HG03135 (cell line): ENCODE measurements at regions not wholly inside any gene's neighbourhood (a gene's known extent, or its start where the extent isn't known, plus 50 kb on each side); places are given as distances from the start of the nearest gene placed in this dataset.

ENCODE experiments used
- ATAC-seq: cut with Tn5 transposase; IDR thresholded peaks from one replicate; pipeline ENCODE4 v1.9.1; 2021; ENCODE audit warnings: mild to moderate bottlenecking, moderate library complexity; ENCODE audit not compliant: unreplicated experiment

DNA sequence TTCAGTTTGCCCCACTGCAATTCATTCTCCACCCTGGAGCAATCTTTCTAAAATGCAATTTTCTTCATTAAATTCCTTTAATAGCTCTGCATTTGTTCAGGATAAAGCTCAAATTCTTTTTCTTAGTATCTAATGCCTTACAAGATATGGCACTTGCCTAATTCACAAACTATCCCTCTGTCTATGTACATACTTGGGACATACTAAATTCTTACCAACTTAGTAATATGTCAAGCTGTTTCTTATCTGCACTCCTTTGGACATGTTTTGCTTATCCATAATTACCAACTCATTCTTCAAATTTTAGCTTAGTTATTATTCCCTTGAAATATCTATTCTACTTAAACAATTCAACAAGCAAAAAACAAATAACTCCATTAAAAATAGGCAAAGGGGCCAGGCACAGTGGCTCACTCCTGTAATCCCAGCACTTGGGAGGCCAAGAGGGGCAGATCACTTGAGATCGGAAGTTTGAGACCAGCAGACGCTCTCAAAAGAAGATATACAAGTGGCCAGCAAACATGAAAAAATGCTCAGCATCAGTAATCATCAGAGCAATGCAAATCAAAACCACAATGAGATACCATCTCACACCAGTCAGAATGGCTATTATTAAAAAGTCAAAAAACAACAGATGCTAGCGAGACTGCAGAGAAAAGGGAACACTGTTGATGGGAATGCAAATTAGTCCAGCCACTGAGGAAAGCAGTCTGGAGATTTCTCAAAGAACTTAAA is 96.9 kb downstream of the FAM76B start:
- ATAC-seq, result no peak

DNA sequence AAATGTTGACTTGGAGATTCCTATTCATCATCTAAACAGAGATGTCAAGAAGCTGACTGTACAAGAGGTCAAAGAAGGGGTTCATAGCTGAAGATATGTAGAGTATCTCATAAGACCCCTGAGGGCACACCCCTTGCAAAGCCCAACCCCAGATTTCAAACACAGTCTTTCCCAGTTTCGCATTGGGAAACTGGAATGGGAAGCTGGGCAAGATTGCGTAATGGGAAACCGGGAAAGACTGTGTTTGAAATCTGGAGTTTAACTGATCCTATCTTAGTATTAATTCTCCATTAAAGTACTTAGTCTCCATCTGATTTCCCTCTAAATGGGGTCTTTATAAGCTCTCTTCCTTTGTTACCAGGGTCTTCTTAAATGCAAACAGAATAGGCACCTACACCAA is 99.5 kb downstream of the FAM76B start:
- ATAC-seq, result no peak

DNA sequence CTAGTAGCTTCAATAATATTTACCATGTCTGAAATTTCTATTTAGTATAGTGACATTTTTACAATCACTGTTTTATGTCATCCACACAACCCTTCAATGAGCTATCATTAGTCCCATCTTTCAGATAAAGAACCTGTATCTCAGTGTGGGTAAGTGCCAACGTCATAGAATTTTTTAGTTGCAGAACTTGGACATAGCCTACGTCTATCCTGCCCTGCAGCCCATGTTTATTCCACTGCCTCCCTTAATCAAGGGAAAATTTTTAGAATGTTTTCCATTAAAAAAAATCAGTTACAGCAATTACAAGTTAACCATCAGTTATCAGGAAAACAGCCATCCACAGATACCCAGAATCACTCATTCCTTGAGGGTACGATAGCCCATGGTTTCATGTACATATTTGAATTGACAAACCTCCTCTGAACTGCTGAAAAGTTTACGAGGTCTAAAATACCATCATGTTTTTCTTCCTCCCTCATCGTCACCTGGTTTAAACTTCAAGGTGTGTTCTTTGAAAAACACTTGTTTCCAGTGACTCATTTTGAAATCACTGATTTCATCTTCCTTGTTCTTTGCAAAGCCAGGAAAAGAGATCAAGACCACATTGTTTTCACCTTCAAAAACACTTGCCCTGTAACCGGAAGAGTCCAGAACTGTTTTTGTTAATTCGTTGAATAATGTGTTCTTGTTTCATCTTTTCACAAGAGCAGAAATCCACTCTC is 100.9 kb downstream of the FAM76B start:
- no peak for ATAC-seq

DNA sequence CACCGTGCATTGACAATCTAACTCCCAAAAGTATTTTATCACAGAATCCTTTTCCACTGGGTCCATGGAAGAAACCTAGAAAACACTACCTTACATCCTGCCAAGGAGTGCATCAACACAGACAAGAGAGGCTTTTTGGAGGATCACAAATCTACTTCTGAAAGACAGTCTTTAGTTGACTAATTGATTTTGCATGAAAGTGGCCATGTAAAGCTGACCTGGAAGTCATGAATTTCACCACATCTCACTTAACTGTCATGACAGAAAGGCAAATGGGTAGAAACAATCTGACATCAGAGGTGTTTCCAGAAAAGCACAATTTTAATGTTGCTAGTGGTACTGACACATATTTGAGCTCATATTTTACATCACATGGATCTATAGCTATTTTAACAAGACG is 101.6 kb downstream of the FAM76B start:
- ATAC-seq, result no peak

DNA sequence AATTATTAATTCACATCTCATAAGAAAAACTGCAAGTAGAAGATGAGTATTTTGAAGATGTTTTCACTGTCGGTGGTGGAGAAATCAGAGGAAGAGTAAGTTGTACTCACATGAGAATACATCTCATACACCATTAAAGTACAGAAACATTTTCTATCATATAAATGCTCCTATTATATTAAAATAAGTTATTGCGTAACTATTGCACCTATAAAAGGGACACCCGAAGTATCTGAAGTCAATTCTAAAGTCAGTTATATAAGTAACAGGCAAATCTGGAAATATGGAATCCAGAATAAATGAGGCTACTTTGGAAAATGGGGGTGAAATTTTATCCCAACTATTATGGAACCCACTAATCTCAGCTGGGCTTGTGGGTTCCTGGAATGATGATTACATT is 103.3 kb downstream of the FAM76B start:
- no peak for ATAC-seq

DNA sequence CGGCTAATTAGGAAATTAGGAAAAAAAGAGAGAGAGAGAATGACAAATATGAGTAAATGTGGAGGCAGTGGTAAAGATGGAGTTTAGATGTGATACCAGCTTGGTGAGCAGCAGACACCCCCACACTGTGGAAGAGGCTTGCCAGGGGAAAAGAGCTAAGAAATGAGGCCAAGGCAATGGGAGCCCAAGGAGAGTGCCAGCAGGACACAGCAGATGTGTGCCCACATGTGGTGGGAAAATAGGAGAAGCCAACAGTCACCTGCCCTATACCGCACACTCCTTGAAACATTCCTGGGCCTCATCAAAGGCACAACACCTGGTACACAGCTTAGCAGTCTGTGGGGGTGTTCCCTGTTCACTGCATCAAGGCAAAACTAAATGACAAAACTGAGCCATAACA is 104.9 kb downstream of the FAM76B start:
- no peak for ATAC-seq

DNA sequence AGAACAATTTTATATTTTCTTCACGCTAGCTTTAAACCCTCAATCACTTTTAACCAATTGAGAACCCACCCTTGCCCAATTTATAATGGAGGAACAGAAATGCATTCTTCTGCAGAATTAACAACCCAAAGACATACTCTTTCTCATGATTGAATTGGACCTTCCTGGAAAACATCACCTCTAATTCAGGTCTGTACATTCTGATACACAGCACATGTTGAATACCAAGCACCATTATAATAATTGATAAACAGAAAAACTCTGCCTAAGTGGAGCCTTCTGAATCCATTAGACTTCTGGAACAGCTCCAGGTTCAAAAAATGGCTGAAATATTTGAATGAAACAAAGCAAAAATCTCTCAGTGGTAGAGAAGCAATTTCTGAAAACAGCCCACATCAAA is 105.4 kb downstream of the FAM76B start:
- ATAC-seq, result no peak

DNA sequence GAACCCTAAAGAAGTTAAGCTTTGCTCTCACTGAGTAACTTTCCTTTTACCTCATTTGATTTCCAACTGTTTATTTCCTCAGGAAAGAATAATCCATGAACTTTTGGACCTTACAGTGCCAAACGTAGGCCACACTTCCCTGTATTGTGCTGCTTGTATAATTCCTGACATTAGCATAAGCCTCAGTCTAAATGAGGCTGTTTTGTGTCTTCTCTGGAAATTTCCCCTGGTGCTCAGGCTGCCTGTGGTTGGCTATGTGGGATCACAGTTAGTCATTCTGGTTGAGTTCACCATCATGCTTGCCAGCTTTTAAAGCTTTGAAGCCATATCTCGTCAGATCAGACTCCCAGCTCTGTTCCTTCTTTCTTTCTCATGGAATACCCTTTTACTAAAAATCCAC is 107.0 kb downstream of the FAM76B start:
- no peak for ATAC-seq

DNA sequence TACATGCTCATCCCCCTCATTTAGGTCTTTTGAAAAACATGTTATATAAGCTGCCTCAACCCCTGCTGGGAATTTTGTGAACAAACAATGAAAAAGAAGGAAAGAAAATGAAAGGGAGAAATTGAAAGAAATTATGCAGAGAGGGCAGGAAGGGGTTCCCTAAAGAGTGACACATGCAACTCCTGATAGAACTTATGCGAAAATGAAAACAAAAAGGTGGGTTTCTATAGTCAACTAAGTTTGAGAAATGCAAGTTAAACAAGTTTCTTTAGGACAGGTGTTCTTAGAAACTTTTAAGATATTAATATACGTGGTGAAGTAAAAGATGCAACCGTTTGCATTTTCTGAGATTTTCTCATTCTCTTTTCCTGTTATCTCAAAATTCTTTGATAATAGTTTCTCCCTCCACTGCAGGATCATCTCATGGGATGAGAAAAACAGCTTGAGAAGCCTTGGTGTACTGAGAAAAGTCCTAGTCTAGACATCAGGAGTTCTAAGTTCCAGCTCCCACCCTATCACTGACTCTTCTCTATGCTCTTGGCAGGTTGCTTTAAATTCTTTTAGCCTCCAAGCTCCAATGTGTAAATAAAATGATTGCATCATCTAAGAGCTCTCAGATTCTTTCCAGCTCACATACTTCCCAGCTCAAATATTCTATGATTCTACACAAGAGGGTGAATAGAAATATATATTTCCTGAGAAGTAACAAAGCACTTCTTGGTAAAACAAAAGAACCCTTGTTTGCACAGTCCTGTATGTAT is 109.2 kb downstream of the FAM76B start:
- ATAC-seq, result peak; percentile 77

DNA sequence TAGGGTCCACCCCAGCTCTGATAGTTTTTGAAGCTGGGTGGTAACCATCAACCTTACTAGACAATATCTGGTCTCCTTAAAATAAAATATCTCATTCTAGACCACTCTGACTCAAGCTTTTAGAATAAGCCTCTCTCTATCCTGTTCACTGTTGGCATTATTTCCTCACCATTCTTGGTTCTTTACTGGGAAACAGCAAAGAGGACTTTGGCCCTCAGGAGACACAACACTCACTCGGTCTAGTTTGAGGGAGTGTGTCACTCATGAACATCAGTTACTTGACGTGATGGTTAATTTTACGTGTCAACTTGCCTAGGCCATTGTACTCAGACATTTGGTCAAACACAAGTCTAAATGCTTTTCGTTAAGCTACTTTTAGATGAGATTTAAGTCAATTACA is 110.6 kb downstream of the FAM76B start:
- ATAC-seq, result no peak

DNA sequence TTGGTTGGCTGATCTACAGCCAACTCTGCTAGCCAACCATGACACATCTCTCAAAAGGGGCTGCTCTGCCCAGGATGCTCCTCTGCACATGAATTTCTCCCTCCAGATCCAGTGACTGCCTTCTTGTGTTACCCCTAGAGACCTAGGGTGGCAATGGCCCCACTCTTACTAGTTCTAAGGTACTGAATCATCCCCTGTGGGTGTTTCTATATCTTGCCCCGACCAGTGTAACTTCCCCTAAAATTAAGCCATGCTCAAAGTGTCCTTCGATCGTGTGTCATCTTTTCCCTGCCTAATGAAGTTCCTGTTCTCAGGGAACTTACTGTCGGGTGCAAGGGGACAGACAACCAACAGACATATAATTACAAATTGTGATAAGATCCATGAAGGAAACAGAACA is 113.3 kb downstream of the FAM76B start:
- ATAC-seq, result no peak

DNA sequence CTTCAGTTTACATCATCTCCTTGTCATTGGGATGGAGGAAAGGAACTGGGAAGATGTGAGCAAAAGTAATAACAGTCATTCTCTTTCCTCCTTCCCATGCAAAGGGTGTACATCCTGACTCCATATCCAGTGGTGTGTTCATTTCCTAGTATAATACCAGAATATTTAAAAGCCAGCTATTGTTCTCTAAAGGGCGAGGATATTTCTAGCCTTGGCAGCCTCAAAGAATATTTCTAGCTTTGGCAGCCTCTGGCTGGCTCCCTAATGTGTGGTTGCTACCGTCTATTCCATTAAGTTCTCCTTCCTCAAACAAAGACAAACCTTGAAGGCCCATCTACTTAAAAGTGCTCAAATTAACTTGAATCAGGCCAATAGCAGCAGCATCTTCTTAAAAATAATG is 114.0 kb downstream of the FAM76B start:
- ATAC-seq, result no peak

DNA sequence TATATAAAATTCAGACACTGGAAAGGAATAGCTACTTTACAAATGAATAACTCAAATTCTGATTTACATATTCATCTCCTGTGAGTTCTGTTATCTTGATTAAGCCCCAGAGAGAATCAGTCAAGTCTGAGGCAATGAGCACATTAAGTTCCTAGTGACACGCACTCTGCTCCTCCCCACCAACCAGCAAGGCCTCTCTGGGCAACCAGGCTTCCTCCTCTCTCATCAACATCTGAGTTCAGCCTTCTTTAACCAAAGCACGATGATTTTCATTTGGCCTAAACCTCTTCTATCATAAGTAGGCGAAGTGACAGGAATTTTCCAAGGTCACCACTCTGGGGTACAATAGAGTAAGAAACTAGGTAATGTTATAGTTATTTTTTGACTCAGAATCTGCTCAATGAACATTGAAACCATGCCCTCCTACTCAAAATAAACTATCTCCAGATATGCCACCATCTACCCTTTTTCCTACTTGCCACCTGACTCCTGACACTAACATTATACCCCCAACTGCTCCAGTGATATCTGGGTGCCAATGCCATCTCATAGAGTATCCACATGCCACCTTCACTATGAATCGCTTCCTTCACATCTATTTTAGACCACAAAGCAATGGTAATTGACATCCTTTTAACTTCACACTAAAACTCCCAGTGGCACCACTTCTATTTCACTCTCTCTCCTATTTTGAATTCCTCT is 114.8 kb downstream of the FAM76B start:
- no peak for ATAC-seq

DNA sequence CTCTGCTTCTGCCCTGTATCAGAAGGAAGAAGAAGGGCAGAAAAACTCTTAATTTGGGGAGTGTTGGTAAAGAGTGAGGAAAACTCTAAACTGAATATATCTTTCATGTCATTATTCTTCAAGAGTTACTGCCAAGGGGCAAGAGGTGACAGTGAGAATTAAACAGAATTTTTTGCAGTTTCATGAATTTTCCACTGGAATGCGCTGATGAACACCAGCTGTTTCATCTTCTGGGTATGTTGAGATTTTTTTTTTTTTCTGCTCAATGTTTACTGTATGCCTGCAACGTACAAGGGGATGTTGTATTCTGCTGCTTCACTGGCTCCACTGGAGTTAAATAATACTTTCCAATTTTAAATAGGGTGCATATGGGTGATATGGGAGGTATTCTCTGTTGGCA is 117.8 kb downstream of the FAM76B start:
- ATAC-seq, result no peak

DNA sequence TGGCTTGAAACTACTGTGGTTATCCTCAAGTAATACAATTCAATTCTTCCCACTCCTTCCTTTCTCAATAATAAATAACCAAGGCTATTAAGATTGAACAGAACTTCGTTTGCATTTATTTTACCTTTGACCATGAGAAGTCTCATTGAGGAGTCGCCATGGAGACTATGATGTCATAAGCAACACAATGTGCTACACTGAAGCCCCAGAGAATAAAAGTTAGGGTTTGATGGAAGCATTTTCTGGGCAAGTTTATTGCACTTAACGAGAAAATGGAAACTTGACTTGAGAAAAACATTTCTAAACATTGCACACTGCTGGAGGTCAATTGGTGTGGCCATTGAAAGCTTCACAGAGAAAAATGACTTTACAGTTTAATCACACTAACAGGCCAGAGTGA is 121.5 kb downstream of the FAM76B start:
- ATAC-seq, result no peak

DNA sequence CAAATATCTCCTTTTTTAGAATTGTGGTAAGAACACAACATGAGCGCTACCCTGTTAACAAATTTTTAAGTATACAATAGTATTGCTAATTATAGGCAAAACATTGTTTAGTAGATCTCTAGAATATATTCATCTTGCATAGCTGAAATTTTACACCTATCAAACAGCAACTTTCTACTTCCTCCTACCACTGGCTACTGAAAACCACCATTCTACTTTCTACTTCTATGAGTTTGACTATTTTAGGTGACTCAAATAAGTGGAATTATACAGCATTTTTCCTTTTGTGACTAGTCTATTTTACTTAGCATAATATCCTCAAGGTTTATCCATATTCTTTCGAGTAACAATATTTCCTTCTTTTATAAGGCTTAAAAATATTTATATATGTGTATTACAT is 128.4 kb downstream of the FAM76B start:
- no peak for ATAC-seq

DNA sequence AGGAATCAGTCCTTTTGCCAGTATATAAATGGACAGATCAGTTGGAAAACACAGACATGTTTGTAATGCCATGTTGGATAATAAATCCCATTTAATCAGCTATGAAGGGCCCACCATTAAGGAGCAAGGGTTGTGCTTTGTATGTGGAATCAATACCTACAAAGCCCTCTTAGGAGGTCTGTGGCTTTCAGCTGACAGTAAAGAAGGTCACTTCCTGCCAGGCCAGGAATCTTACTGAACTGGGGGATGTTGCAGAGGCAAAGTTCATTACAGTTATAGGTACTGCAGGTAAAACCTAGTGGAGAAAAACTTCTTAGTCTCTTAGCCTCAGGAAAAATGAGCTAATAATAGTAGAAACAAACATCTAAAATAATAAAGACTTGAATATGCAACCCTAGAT is 129.5 kb downstream of the FAM76B start:
- ATAC-seq, result no peak

DNA sequence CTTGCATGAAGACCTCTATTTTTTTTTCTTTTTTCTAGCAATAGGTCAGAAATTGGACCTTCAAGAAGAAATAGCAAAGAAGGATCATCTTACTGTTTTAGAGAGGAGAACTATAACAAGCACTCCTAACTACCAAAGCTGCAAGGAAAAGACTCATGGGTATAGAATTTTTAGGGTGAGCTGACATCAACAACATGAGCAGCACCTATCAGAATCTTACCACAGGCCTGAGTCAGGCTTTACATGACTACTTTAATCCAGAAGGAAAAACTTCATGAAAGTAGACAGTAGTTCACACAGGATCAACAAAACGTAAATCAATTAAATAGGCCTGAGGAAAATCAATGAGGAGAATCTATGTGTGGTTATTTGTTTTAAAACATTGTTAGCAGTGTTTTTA is 130.5 kb downstream of the FAM76B start:
- no peak for ATAC-seq

DNA sequence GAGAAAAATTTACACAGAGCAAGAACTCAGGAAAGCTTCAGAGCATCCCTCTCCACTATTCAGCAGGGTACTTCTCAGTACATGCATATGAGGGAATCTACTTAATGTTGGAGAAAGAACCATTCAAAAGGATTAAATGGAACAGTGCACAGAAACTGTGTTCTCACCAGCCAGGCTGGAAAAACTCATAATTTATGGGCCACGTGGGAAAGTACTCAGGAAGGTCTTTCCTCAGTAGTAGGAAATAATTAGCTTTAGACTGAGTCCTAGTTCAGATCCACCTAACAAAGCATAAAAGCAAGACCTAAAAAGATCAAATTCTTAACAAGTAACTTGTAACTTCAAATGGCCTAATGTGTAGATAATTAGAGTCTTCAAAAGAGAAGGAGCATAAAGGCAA is 134.0 kb downstream of the FAM76B start:
- no peak for ATAC-seq

DNA sequence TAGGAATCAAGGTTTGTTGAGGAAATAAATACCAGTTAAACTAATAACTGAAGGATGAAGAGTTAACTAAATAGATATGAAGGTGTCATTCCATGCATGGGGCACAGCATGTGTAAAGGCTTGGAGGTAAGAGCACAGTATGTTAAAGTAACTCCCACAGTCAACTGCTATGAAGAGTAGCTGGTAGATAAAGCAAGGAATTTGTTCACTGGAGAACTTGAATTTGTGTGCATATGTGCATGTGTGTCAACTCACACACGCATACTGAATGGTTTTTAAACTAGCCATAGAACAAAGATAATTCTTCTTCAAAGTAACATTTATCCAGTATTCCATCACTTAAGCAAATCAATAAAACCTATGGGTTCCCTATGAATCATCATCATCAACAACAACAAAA is 135.9 kb downstream of the FAM76B start:
- no peak for ATAC-seq

DNA sequence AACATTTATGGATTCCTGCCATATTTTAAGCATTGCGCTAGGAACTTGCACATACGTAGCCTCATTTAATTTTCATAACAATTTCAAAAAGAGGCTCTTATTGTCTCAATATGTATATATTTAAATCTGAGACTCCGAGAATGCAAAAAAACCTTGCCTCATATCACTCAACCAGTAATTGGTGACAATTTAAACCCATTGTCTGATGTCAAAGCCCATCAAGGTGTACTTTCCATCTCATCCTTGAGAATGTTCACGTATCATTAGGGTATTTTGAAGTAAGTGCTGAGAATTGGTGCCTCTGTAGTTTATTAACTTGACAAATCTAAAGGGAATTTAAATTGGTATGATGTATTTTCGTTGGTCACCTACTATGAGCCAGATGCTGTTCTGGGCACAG is 136.5 kb downstream of the FAM76B start:
- ATAC-seq, result no peak
